GM12874 (cell line): ENCODE measurements at regions not wholly inside any gene's neighbourhood (a gene's known extent, or its start where the extent isn't known, plus 50 kb on each side); places are given as distances from the start of the nearest gene placed in this dataset.

Source experiments
- CTCF ChIP-seq: IDR thresholded peaks from 2 replicates; pipeline ENCODE4 v1.5.1; 2011; ENCODE audit warnings: low read depth, mild to moderate bottlenecking, control low read depth, low read length, moderate library complexity; ENCODE audit not compliant: insufficient read depth

- no peak for TF ChIP-seq CTCF
Observed at GRCh38 chr22:47783433-47784366, 1021.2 kb downstream of the TBC1D22A start.

GRCh38 chr22:47782328-47783075 is 1020.1 kb downstream of the TBC1D22A start:
- no peak for TF ChIP-seq CTCF

GRCh38 chr22:47781427-47782111 is 1019.1 kb downstream of the TBC1D22A start:
- no peak for TF ChIP-seq CTCF

GRCh38 chr22:47781024-47781423 is 1018.6 kb downstream of the TBC1D22A start:
- no peak for TF ChIP-seq CTCF

GRCh38 chr22:47780281-47780875 is 1017.9 kb downstream of the TBC1D22A start:
- no peak for TF ChIP-seq CTCF

GRCh38 chr22:47779474-47779873 is 1017.0 kb downstream of the TBC1D22A start:
- TF ChIP-seq CTCF, result no peak
